A549 (cell line): ENCODE measurements at regions not wholly inside any gene's neighbourhood (a gene's known extent, or its start where the extent isn't known, plus 50 kb on each side); places are given as distances from the start of the nearest gene placed in this dataset.
A peak's percentile ranks its signal among the peaks of the same experiment; 100 is the strongest.

Experiments
- ATAC-seq, 2 experiments: fragments of 200-7000 bp in 1 of 2; fragments of >200 bp in 1 of 2; cut with Nextera tagmentation in 1 of 2; cut with Tn5 transposase in 1 of 2; 3 replicates each; pipeline versions ENCODE4 v1.8.0 to v1.9.1; 2018 to 2020; ENCODE audit warnings: mild to moderate bottlenecking in 1 of 2, moderate library complexity in 1 of 2
- CTCF ChIA-PET: fragments of 300-600 bp; sonication (Branson Sonifier 250); formaldehyde crosslinking; extraction: SDS; loops from one replicate; lab custom pipeline; 2021; ENCODE audit warnings: antibody characterized with exemption, inconsistent platforms; lab: Yijun Ruan, JAX
- POLR2A ChIA-PET: fragments of 350-600 bp; formaldehyde crosslinking; extraction: SDS; loops from one replicate; lab custom pipeline; 2021; ENCODE audit warnings: antibody characterized with exemption, inconsistent platforms; lab: Yijun Ruan, JAX
- DNase-seq, 2 experiments: peaks; one replicate each; pipeline versions ENCODE4 v3.0.0 to v3.0.0-alpha.2; 2011 to 2016; ENCODE audit warnings: low read depth in 1 of 2, low spot score in 1 of 2
- FAIRE-seq: peaks from 2 replicates; lab custom pipeline; 2011; peaks lifted over from hg19 to GRCh38; lab: Jason Lieb, UNC
- H3K27ac ChIP-seq, 2 experiments: fragments of >200 bp; sonication (Bioruptor Twin); formaldehyde crosslinking; 3 replicates each; pipeline ENCODE4 v1.5.1; 2016 to 2017
- H3K4me1 ChIP-seq: fragments of >200 bp; sonication (Bioruptor Twin); formaldehyde crosslinking; 3 replicates; pipeline ENCODE4 v1.6.1; 2016
- H3K4me2 ChIP-seq: fragments of >200 bp; sonication (Bioruptor Twin); formaldehyde crosslinking; 3 replicates; pipeline ENCODE4 v1.6.1; 2016
- H3K4me3 ChIP-seq: fragments of >200 bp; sonication (Bioruptor Twin); formaldehyde crosslinking; 3 replicates; pipeline ENCODE4 v1.5.1; 2016
- H3K9me3 ChIP-seq: fragments of >200 bp; sonication (Bioruptor Twin); formaldehyde crosslinking; 3 replicates; pipeline ENCODE4 v1.6.1; 2016
- CBX8 ChIP-seq: fragments of 200-600 bp; sonication (generic); IDR thresholded peaks from 2 replicates; pipeline ENCODE4 v1.6.1; 2016
- CHD2 ChIP-seq: fragments of 150-350 bp; IDR thresholded peaks from 2 replicates; pipeline ENCODE4 v1.6.1; 2014; ENCODE audit warnings: low read length; ENCODE audit not compliant: partially characterized antibody
- CTCF ChIP-seq: fragments of >200 bp; sonication (Bioruptor Twin); formaldehyde crosslinking; IDR thresholded peaks from 3 replicates; pipeline ENCODE4 v1.5.1; 2016
- ELK1 ChIP-seq: fragments of 150-350 bp; IDR thresholded peaks from 2 replicates; pipeline ENCODE4 v1.6.1; 2014; ENCODE audit warnings: low read depth, mild to moderate bottlenecking, low read length
- EP300 ChIP-seq, 2 experiments: fragments of >200 bp; sonication (Bioruptor Twin); formaldehyde crosslinking; IDR thresholded peaks; 2 replicates in 1 of 2; 3 replicates in 1 of 2; pipeline ENCODE4 v1.6.1; 2016 to 2017
- FOSL2 ChIP-seq, 2 experiments: fragments of 450-650 bp in 1 of 2; fragments of >200 bp in 1 of 2; sonication (Bioruptor Twin) in 1 of 2; formaldehyde crosslinking; IDR thresholded peaks; 2 replicates each; pipeline versions ENCODE4 v1.5.0 to v1.6.1; 2016 to 2020; ENCODE audit warnings: mild to moderate bottlenecking in 1 of 2, moderate library complexity in 1 of 2
- GATA3 ChIP-seq: IDR thresholded peaks from 2 replicates; pipeline ENCODE4 v1.6.1; 2012; ENCODE audit warnings: borderline replicate concordance
- HDAC2 ChIP-seq: fragments of 200-600 bp; sonication (generic); IDR thresholded peaks from 2 replicates; pipeline ENCODE4 v1.6.1; 2016
- HOXB5 ChIP-seq: fragments of 250-450 bp; sonication (Bioruptor Pico); IDR thresholded peaks from 2 replicates; pipeline ENCODE4 v1.5.0; 2020; ENCODE audit warnings: mild to moderate bottlenecking, moderate library complexity
- JUN ChIP-seq, 2 experiments: fragments of >200 bp; sonication (Bioruptor Twin); formaldehyde crosslinking; IDR thresholded peaks; 2 replicates in 1 of 2; 3 replicates in 1 of 2; pipeline ENCODE4 v1.6.1; 2016 to 2017
- KDM1A ChIP-seq: fragments of 200-600 bp; sonication (generic); IDR thresholded peaks from 2 replicates; pipeline ENCODE4 v1.6.1; 2016; ENCODE audit warnings: low read depth, mild to moderate bottlenecking
- KDM5A ChIP-seq: fragments of 200-600 bp; sonication (generic); IDR thresholded peaks from 2 replicates; pipeline ENCODE4 v1.6.1; 2016; ENCODE audit warnings: antibody characterized with exemption, mild to moderate bottlenecking
- MAFK ChIP-seq: fragments of 450-650 bp; IDR thresholded peaks from 2 replicates; pipeline ENCODE4 v1.6.1; 2014; ENCODE audit not compliant: partially characterized antibody
- MAX ChIP-seq: IDR thresholded peaks from 2 replicates; pipeline ENCODE4 v1.6.1; 2012
- NR3C1 ChIP-seq: fragments of >200 bp; sonication (Bioruptor Twin); formaldehyde crosslinking; IDR thresholded peaks from 3 replicates; pipeline ENCODE4 v1.6.1; 2017
- PHF8 ChIP-seq: fragments of 200-600 bp; sonication (generic); IDR thresholded peaks from 2 replicates; pipeline ENCODE4 v1.6.1; 2016; ENCODE audit warnings: low read depth, mild to moderate bottlenecking, antibody characterized with exemption, moderate library complexity, borderline replicate concordance
- POLR2A ChIP-seq: IDR thresholded peaks from 2 replicates; pipeline ENCODE4 v1.6.1; 2012; ENCODE audit warnings: mild to moderate bottlenecking, low read length
- POLR2AphosphoS2 ChIP-seq: conservative IDR thresholded peaks from 2 replicates; pipeline ENCODE4 v1.6.1; 2012; ENCODE audit warnings: low read length, improper control_type of control experiment, inconsistent platforms
- RAD21 ChIP-seq, 2 experiments: fragments of >200 bp in 1 of 2; sonication (Bioruptor Twin) in 1 of 2; formaldehyde crosslinking in 1 of 2; IDR thresholded peaks in 1 of 2; conservative IDR thresholded peaks in 1 of 2; 2 replicates in 1 of 2; 3 replicates in 1 of 2; pipeline ENCODE4 v1.6.1; 2012 to 2018; ENCODE audit warnings: inconsistent platforms in 1 of 2
- RARB ChIP-seq: fragments of 250-450 bp; sonication (Bioruptor Pico); IDR thresholded peaks from 2 replicates; pipeline ENCODE4 v1.8.0; 2021; ENCODE audit warnings: mild to moderate bottlenecking, moderate library complexity
- RCOR1 ChIP-seq: fragments of 150-350 bp; IDR thresholded peaks from 2 replicates; pipeline ENCODE4 v1.6.1; 2014; ENCODE audit warnings: antibody characterized with exemption, low read length, low read depth
- REST ChIP-seq: fragments of 200-600 bp; sonication (generic); IDR thresholded peaks from 2 replicates; pipeline ENCODE4 v1.6.1; 2016; ENCODE audit warnings: antibody characterized with exemption, mild to moderate bottlenecking, moderate library complexity
- RNF2 ChIP-seq: fragments of 200-600 bp; sonication (generic); IDR thresholded peaks from 2 replicates; pipeline ENCODE4 v1.6.1; 2016; ENCODE audit warnings: low read depth, mild to moderate bottlenecking, antibody characterized with exemption, moderate library complexity, borderline replicate concordance
- ZC3H11A ChIP-seq: fragments of 450-650 bp; IDR thresholded peaks from 2 replicates; pipeline ENCODE4 v1.6.1; 2014; ENCODE audit warnings: antibody characterized with exemption, mild to moderate bottlenecking
- ZFP36 ChIP-seq: fragments of 450-650 bp; IDR thresholded peaks from 2 replicates; pipeline ENCODE4 v1.6.1; 2014; ENCODE audit warnings: borderline replicate concordance; ENCODE audit not compliant: partially characterized antibody
- WGBS: methylation state at CpG from one replicate; pipeline ENCODE4 v1.1.6; 2017; ENCODE audit errors: missing lambda C conversion rate; 5-methylcytosine and 5-hydroxymethylcytosine counted together

- H3K9me3 ChIP-seq: 0 out of 3 replicates have a peak, but pooled peaks cover 1% of the 10 kb centered on the region
- FAIRE-seq: no peak
- DNase-seq: no peak
- H3K4me3 ChIP-seq: no peak overlapping the region
- WGBS: 87% methylated on average over 11 of the region's 14 CpGs
- no peak overlapping the region for H3K27ac ChIP-seq
- ChIA-PET CTCF (no interaction called here), POLR2A (interaction anchor here (1.0 kb wide), 1 partner anchor 558 kb away, joined by 3 read pairs; the partner anchor contains the start of gene SPRY2)
- peaks cover 10% of the 10 kb centered on the region; the same call in 1 of the 3 replicates for H3K4me1 ChIP-seq
- no peak overlapping the region for H3K4me2 ChIP-seq
- ATAC-seq: no peak
- TF ChIP-seq KDM1A (no peak), GATA3 (no peak), ZC3H11A (no peak), RARB (no peak), JUN (IDR thresholded peaks at IDR 0.05) (no peak), CBX8 (no peak), CTCF (no peak), FOSL2 (IDR thresholded peaks at IDR 0.05) (no peak), FOSL2 (CRISPR knock-in tag; IDR thresholded peaks at IDR 0.05) (no peak), MAX (no peak), CHD2 (no peak)
These were observed 301.7 kb downstream of the NDFIP2 start for GRCh38 chr13:79782541-79783205.

- no peak for FAIRE-seq
- CTCF ChIA-PET: no interaction called here
- Histone ChIP-seq H3K4me1 (peaks cover 10% of the 10 kb centered on the region; the same call in 1 of the 3 replicates), H3K27ac (no peak overlapping the region), H3K4me3 (no peak overlapping the region), H3K4me2 (no peak overlapping the region), H3K9me3 (no peaks in the 10 kb centered on the region)
- POLR2A ChIA-PET: interaction anchor here (1.0 kb wide), 1 partner anchor 559 kb away, joined by 3 read pairs; the partner anchor contains the start of gene SPRY2
- TF ChIP-seq KDM5A: no peak
- TF ChIP-seq HOXB5 (CRISPR knock-in tag): no peak
- TF ChIP-seq RNF2: no peak
- no peak for ATAC-seq
- DNase-seq: no peak
- 67% methylated on average over 5 of the region's 5 CpGs for WGBS
These were observed 301.0 kb downstream of the NDFIP2 start for GRCh38 chr13:79781829-79782540.

GRCh38 chr13:79780240-79780639 is 299.3 kb downstream of the NDFIP2 start:
- Histone ChIP-seq H3K9me3 (no peaks in the 10 kb centered on the region), H3K4me1 (peaks cover 20% of the 10 kb centered on the region; the same call in 1 of the 3 replicates), H3K4me2 (peak overlapping the region; percentile 30; the same call in 1 of the 3 replicates), H3K4me3 (no peak overlapping the region), H3K27ac (no peak overlapping the region)
- ChIA-PET POLR2A (no interaction called here), CTCF (no interaction called here)
- DNase-seq: no peak
- no peak for FAIRE-seq
- WGBS: 56% methylated on average over 3 of the region's 3 CpGs
- no peak for ATAC-seq
- TF ChIP-seq EP300 (IDR thresholded peaks at IDR 0.05) (no peak), POLR2A (no peak), REST (no peak), JUN (IDR thresholded peaks at IDR 0.05) (no peak), HDAC2 (no peak), PHF8 (no peak), ZFP36 (no peak), HOXB5 (CRISPR knock-in tag) (no peak), KDM1A (no peak), POLR2AphosphoS2 (no peak), ELK1 (no peak), MAX (no peak), MAFK (no peak), RCOR1 (no peak), NR3C1 (no peak), RAD21 (conservative IDR thresholded peaks at IDR 0.05 in 1 of 2, IDR thresholded peaks at IDR 0.05 in 1 of 2) (no peak)
